H1 (cell line): ENCODE measurements at regions not wholly inside any gene's neighbourhood (a gene's known extent, or its start where the extent isn't known, plus 50 kb on each side); places are given as distances from the start of the nearest gene placed in this dataset.

ENCODE experiments used
- GTF2F1 ChIP-seq: IDR thresholded peaks from 2 replicates; pipeline ENCODE4 v1.6.1; 2012; ENCODE audit warnings: low read depth, low read length, improper control_type of control experiment, borderline replicate concordance
- RFX5 ChIP-seq: IDR thresholded peaks from 2 replicates; pipeline ENCODE4 v1.6.1; 2011; ENCODE audit warnings: low read depth, low read length, improper control_type of control experiment, borderline replicate concordance
- TBP ChIP-seq: IDR thresholded peaks from 2 replicates; pipeline ENCODE4 v1.6.1; 2011; ENCODE audit warnings: low read depth, low read length, improper control_type of control experiment
- TF ChIP-seq, protein P1 (sequence below): fragments of 300-600 bp; sonication (generic); IDR thresholded peaks from 2 replicates; pipeline ENCODE4 v1.7.1; 2012; ENCODE audit warnings: low read length, moderate library complexity, mild to moderate bottlenecking, inconsistent platforms; ENCODE audit not compliant: insufficient replicate concordance

DNA sequence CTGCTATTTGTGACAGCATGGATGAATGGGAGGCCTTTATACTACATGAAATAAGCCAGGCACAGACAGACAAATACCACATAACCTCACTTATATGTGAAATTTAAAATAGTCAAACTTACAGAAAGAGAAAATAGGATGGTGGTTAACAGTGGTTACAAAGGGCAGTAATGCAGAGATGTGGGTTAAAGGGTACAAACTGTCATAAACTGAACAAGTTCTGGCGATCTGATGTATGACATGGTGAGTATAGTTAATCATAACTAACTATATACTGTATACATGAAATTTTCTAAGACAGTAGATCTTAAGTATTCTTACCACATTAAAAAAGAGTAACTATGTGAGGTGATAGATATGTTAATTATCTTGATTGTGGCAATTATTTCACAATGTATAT lies 558.1 kb upstream of the ZNF804A start (continued):
- TF ChIP-seq, protein P1, sequence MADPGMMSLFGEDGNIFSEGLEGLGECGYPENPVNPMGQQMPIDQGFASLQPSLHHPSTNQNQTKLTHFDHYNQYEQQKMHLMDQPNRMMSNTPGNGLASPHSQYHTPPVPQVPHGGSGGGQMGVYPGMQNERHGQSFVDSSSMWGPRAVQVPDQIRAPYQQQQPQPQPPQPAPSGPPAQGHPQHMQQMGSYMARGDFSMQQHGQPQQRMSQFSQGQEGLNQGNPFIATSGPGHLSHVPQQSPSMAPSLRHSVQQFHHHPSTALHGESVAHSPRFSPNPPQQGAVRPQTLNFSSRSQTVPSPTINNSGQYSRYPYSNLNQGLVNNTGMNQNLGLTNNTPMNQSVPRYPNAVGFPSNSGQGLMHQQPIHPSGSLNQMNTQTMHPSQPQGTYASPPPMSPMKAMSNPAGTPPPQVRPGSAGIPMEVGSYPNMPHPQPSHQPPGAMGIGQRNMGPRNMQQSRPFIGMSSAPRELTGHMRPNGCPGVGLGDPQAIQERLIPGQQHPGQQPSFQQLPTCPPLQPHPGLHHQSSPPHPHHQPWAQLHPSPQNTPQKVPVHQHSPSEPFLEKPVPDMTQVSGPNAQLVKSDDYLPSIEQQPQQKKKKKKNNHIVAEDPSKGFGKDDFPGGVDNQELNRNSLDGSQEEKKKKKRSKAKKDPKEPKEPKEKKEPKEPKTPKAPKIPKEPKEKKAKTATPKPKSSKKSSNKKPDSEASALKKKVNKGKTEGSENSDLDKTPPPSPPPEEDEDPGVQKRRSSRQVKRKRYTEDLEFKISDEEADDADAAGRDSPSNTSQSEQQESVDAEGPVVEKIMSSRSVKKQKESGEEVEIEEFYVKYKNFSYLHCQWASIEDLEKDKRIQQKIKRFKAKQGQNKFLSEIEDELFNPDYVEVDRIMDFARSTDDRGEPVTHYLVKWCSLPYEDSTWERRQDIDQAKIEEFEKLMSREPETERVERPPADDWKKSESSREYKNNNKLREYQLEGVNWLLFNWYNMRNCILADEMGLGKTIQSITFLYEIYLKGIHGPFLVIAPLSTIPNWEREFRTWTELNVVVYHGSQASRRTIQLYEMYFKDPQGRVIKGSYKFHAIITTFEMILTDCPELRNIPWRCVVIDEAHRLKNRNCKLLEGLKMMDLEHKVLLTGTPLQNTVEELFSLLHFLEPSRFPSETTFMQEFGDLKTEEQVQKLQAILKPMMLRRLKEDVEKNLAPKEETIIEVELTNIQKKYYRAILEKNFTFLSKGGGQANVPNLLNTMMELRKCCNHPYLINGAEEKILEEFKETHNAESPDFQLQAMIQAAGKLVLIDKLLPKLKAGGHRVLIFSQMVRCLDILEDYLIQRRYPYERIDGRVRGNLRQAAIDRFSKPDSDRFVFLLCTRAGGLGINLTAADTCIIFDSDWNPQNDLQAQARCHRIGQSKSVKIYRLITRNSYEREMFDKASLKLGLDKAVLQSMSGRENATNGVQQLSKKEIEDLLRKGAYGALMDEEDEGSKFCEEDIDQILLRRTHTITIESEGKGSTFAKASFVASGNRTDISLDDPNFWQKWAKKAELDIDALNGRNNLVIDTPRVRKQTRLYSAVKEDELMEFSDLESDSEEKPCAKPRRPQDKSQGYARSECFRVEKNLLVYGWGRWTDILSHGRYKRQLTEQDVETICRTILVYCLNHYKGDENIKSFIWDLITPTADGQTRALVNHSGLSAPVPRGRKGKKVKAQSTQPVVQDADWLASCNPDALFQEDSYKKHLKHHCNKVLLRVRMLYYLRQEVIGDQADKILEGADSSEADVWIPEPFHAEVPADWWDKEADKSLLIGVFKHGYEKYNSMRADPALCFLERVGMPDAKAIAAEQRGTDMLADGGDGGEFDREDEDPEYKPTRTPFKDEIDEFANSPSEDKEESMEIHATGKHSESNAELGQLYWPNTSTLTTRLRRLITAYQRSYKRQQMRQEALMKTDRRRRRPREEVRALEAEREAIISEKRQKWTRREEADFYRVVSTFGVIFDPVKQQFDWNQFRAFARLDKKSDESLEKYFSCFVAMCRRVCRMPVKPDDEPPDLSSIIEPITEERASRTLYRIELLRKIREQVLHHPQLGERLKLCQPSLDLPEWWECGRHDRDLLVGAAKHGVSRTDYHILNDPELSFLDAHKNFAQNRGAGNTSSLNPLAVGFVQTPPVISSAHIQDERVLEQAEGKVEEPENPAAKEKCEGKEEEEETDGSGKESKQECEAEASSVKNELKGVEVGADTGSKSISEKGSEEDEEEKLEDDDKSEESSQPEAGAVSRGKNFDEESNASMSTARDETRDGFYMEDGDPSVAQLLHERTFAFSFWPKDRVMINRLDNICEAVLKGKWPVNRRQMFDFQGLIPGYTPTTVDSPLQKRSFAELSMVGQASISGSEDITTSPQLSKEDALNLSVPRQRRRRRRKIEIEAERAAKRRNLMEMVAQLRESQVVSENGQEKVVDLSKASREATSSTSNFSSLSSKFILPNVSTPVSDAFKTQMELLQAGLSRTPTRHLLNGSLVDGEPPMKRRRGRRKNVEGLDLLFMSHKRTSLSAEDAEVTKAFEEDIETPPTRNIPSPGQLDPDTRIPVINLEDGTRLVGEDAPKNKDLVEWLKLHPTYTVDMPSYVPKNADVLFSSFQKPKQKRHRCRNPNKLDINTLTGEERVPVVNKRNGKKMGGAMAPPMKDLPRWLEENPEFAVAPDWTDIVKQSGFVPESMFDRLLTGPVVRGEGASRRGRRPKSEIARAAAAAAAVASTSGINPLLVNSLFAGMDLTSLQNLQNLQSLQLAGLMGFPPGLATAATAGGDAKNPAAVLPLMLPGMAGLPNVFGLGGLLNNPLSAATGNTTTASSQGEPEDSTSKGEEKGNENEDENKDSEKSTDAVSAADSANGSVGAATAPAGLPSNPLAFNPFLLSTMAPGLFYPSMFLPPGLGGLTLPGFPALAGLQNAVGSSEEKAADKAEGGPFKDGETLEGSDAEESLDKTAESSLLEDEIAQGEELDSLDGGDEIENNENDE, result no peak
- TF ChIP-seq GTF2F1, result no peak
- TF ChIP-seq TBP, result no peak
- TF ChIP-seq RFX5, result no peak
